ENCODE measurements at regions not wholly inside any gene's neighbourhood (a gene's known extent, or its start where the extent isn't known, plus 50 kb on each side); places are given as distances from the start of the nearest gene placed in this dataset.

DNA sequence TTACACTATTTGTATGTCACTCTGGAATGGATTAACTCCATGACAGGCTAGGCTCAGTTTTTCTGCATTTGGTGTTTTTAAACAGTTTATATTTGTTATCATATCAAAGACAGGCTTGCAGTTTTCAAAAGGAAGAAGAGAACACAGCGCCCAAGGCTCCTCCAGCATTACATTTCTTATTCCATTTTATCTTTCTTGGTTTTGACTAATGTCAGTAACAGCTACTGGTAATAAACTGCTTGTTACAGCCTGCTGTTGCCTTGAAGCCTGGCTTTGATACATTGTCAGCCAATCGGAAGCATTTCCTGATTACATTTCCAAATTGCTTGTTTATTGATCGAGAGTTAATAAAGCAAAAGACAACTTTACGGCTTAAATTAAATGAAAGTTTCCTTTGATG lies 166.0 kb upstream of the MDFIC start:
- DNase-seq (ENCODE audit: low read depth in 4 of 4, low spot score in 2 of 4) = no peak

DNA sequence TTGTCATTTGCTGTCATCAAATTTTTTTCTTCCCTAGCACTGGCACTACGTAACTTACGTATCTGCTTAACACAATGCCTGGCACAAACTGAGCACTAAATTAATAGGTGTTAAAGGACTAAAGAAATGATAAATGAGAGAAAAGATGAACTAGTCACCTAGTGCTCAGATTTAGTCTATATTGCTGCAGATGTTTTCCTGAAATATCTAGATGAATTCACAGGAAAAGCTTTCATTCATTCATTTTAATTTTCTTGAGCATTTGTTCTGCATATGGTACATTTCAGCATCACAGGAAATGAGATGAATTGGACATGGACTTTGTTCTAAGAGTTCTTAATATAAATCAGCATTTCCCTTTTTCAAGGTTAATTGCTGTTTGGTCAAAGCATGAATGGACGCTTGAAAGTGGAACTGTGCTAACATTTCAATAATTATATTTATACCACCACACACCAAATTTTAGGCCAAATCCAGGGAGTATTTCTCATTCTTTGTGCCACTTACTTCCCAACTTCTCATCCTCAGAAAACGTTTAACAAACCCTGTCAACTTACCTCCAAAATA lies 163.2 kb upstream of the MDFIC start:
- DNase-seq (ENCODE audit: low read depth in 4 of 4, low spot score in 2 of 4) = no peak

DNA sequence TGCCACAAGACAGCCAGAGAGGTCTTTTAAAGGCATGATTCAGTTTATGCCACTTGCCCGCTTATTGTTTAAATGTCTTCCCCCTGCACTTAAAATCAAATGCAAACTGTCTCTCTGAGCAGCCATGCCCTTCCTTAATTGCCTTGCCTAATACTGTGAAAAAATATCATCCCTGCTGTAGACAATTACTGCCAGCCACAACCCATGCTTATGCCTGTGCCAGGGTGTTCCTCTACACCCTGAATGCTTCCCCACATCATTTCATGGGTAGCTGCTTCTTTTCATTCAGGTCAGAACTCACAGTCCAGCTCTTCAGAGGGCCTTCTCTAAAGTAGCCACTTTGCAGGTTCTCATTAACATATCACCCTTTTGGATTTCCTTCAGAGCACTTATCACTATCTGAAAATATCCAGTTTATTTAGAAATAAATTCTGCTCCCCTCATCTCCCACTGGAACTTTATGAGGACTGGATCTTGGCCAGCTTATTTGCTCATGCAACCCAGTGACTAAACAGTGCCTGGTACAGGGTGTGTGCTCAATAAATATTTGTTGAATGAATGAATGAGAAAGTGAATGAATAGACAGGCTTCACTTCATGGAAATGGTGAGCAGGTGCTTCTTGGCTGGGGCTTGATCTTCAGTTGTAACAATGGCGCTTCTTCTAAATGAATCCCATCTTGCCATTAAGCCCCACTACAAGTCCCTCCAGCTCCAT lies 162.4 kb upstream of the MDFIC start:
- DNase-seq (ENCODE audit: low read depth in 4 of 4, low spot score in 2 of 4) = no peak

DNA sequence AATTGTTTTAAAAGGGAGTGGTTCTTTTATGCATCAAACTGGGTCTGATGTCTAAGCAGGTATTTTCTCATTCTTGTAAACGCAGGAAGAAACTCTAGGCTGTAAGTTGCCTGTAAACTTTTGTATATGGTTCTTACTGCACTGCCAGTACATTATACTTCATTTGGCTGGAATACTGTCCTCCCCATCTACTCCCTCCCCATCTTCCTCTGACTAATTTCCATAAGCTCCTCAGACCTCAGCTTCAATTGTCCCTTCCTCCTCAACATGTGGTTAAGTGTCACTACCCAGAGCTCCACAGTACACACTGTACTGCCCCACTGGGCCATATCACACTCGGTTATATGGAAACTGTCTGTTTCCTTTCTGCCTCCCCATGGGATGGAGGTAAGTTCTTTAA lies 161.4 kb upstream of the MDFIC start:
- DNase-seq (ENCODE audit: low read depth in 4 of 4, low spot score in 2 of 4) = no peak

DNA sequence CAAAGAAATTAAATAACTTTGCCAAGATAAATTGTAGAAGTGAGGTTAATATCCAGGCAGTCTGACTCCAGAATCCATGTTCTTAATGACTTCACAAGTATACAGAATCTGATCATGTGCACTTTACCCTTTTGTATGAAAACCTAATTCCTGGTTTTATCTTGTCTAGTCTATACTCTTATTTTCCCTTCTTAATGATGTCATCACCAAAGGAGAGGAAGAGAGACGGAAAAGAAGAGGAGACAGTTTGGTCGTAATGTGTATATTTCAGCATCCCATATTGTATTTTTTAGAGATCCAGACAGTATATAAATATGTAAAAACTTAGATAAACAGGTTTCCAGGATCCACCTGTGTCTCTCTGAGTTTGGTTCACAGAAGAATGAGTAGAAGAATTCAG lies 159.9 kb upstream of the MDFIC start:
- DNase-seq (ENCODE audit: low read depth in 4 of 4, low spot score in 2 of 4) = no peak

DNA sequence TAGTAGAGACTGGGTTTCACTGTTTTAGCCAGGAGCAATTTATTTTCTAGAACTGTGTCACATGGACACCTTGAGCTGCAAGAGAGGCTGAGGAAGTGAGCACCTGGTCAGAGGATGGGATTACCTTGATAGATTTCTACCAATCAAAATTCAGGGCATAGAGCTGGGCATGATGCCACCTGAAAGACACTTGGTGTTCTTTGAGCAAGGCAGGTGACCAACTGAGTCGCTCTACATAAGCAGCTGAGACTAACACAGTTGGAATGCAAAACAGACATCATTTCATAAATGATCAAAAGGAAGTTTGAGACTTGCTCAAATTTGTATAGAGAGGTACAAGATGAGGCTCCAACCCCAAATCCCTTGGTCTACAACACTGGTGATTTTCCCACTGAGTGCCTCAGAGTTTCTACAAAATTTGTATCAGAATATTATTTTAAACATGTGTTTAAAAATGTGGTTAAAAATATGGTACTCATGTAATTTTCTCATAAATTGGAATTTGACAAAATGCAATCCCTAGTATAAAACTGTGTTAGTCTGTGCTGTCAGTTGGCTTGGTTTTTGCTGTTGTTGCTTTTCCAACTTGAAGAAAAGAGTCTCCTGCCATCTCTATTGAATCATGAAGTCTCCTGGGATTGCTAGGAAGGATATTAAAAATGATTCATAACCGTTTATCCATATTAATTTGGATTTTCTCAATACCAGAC lies 156.4 kb upstream of the MDFIC start:
- no peak for DNase-seq (ENCODE audit: low read depth in 4 of 4, low spot score in 2 of 4)

DNA sequence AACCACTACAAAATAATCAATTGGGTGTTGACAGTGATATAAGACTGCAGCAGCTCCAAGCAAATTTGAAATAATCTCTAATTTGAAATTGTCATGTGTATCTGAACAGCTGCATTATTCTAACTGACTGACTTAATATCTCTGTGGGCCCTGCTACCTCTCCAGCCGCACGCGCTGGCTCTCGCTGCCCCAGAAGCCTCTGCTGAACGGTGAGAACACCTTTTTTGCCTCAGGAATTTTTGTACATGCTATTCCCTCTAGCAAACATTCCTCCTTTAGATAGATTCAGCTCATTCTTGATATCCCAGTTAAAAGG lies 155.9 kb upstream of the MDFIC start:
- no peak for DNase-seq (ENCODE audit: low read depth in 4 of 4, low spot score in 2 of 4)

DNA sequence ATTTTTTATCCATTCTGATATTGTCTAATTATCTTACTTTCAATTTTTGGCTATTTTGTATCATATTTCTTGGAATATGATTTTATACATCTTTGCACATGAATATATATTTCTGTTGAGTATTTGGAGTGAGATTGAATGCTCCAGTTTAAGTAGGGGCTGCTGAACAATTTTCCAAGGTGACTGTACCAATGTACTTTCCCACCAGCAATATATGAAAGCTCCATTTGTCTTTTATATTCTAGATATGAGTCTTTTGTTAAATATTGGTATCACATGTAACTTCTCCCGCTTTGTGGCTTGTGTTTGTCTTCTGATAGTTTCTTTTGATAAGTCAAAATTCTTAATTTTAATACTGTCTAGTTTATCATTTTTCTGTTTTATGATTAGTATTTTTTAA lies 144.6 kb upstream of the MDFIC start:
- no peak for DNase-seq (ENCODE audit: low read depth in 4 of 4, low spot score in 2 of 4)

DNA sequence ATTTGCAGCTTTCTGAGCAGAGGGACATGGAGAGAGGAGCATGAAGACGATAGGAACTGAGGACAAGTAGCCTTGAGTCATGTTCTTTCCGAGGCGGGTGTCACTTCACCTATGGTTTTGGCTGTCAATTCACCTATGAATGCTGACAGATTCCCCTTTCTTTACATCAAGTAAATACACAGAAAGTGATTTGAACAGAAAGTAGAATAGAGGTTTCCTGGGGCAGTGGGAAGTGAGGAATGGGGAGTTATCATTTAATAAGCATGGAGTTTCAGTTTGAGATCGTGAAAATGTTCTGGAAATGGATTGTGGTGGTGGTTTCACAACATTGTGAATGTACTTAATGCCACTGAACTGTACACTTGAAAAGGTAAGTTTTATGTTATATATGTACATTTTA lies 138.4 kb upstream of the MDFIC start:
- no peak for DNase-seq (ENCODE audit: low read depth in 4 of 4, low spot score in 2 of 4)

DNA sequence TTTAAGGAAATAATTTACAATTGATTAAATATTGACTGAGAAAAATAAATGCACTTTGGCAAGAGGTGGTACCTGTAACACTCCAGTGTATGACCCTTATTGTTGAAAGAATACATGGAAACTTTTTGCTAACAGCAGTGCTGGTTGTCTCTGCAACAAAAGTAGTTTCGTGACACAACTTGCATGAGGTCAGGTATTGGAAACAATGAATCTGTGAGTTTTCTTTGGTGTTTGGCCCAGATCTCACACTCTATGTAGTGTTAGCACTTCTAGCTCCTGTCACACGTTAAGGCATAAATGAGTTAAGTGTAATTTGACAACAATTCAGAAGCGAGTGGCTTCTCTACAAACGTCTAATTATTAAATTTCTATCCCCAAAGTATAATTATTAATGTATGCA lies 137.7 kb upstream of the MDFIC start:
- no peak for DNase-seq (ENCODE audit: low read depth in 4 of 4, low spot score in 2 of 4)

DNA sequence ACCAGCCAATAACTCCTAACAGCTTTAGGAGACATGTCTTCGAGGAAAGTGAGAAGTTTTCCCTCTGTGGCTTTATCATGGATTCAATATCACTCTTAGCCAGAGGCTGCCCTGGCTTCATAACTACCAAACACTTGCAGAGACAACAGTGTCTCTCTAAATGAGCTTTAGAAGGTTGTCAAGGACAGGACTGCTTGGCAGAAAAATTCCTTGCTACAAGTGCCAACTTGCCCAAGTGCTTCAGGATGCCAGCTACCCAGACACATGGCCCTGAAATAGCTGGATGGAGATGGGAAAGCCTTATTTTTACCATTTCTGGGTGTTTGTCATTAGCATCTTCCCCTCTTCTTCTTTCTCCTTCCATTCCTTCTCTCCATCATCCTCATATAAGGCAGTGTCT lies 137.1 kb upstream of the MDFIC start:
- no peak for DNase-seq (ENCODE audit: low read depth in 4 of 4, low spot score in 2 of 4)

DNA sequence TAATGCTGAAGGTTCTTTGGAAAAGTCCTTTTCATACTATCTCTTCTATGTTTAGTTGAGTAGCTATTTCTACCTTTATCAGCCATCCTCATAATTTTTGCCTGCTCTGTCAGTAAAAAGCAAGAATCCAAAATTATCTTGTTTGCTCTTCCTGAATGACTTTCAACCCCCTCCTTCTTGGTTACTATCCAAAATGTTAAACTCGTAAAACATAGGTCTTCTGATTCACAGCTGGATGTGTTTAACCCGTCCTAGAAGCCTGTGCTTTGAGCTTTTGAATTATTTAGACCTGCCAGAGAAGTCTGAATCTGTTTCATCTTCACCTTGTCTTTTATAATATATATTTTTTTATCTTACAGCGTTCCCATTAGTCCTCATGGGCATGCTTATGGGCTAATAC lies 136.4 kb upstream of the MDFIC start:
- no peak for DNase-seq (ENCODE audit: low read depth in 4 of 4, low spot score in 2 of 4)

DNA sequence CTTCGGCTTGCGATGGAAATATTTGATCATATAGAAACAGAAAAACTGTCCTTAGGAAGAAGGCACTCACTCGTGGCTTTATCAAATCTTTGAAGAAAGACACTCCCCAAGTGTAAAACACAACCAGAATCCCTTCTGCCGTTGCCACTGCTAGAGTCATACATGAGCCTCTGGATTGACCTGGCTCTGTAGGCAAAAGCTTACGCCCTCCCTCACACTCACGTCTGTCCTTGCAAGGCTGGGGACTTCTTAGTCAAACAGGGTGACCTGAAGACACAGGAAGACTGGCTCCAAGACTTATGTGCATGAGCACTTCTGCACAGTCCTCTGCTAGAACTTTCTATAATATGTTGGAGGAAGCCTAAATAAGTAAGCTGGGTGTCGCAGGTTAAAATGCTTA lies 135.4 kb upstream of the MDFIC start:
- no peak for DNase-seq (ENCODE audit: low read depth in 4 of 4, low spot score in 2 of 4)

DNA sequence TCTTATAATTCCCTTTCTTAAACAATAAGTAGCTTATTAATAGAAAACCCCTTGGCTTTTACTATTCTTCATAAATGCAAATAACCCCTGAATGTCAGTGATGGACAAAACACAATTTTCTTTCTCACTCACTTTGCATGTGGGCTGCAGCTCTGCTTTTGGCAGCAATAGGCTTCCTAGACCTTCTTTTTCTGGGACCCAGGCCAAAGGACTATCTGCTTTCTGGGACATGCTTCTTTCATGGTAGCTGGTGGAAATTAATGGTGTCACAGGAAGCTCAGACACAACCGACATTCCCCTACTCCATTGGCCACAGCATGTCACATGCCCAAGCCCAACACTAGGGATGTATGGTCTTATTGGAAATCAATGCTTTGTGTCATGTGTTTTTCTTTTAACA lies 134.3 kb upstream of the MDFIC start:
- DNase-seq (ENCODE audit: low read depth in 4 of 4, low spot score in 2 of 4) = no peak

DNA sequence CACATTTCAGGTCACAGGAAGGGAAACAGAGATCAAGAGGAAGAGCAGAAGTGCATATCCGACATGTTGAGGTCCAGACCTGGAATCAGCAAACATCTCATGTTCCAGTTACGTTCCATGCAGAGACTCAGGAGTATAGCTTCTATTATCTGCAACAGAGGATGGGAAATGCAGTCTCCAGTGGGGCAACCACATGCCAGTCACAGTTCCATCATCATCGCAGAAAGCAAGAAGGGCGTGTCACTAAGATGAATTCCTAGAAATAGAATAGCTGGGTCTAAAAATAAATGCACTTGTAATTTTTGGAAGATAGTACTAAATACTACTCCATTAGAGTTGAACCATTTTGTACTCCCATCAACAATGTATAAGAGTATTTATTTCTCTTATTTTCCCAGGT lies 133.2 kb upstream of the MDFIC start:
- DNase-seq (ENCODE audit: low read depth in 4 of 4, low spot score in 2 of 4) = no peak

DNA sequence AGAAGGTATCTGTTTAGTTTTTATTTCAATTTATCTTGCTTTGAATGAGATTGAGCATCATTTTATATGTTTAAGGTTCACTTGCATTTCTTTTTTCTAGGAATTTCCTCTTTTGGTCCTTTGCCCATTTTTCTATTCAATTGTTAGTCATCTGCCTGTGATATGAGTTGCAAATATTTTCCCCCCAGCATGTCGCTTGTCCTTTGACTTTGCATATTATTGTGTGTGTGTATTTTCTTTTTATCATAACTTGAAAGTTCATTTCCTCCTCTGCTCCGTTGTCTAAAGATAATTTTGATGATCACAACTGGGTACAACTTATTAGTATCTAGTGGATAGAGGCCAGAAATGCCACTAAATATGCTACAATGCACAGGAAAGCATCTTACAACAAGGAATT lies 132.7 kb upstream of the MDFIC start:
- no peak for DNase-seq (ENCODE audit: low read depth in 4 of 4, low spot score in 2 of 4)

DNA sequence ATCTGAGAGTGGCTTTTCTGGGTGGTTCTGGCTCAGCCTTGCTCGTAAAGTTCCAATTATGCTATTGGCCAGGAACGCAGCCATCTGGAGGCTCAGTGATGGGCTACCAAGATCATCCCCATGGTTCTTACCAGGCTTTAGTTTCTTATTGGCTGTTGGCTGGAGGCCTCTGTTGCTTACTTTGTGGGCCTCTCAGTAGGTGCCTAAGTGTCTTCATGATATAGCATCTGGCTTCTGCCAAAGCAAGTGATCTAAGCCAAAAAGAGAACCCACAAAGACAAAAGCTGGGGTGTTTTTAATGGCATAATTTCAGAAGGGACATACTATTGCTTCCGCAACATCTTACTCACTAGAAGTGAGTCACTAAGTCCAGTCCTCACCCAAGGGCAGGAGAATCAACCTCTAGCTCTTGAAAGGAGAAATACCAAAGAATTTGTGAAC lies 132.0 kb upstream of the MDFIC start:
- no peak for DNase-seq (ENCODE audit: low read depth in 4 of 4, low spot score in 2 of 4)

DNA sequence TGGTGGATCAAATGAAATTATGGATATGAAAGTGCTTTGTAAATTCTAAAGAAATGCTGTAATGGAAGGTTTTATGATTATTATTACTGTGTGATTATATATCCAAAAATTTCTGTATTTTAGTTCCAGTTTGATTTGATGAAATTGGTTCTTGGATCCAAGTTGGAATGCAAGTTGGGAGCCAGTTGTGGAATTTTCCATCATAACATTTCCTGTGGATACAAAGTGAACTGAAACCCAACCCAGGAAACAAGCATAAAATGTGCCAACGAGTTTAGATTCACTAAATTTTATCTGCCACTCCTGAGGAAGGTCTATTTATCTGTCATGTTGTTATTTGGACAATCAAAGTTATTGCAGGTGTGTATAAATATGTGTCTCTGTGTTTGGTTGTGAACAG lies 131.4 kb upstream of the MDFIC start:
- DNase-seq (ENCODE audit: low read depth in 4 of 4, low spot score in 2 of 4) = no peak

DNA sequence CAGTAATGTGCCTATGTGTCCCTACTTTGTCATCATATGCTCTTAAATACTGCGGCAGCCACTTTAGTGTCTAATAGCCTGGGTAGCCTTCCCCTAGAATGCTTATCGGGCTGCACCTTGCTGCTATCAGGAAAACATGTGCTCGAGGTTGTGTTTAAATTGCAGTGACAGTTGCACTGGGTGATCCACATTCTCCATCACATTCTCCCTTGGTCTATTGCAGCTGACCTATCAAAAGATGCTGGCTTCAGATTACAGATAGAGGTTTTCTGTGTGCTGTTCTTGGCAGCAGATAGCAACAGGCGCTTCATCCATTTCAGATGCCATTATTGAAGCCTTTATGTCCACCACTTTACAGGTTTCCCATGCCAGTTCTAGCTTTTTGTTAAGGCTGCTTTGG lies 130.1 kb upstream of the MDFIC start:
- DNase-seq (ENCODE audit: low read depth in 4 of 4, low spot score in 2 of 4) = no peak

DNA sequence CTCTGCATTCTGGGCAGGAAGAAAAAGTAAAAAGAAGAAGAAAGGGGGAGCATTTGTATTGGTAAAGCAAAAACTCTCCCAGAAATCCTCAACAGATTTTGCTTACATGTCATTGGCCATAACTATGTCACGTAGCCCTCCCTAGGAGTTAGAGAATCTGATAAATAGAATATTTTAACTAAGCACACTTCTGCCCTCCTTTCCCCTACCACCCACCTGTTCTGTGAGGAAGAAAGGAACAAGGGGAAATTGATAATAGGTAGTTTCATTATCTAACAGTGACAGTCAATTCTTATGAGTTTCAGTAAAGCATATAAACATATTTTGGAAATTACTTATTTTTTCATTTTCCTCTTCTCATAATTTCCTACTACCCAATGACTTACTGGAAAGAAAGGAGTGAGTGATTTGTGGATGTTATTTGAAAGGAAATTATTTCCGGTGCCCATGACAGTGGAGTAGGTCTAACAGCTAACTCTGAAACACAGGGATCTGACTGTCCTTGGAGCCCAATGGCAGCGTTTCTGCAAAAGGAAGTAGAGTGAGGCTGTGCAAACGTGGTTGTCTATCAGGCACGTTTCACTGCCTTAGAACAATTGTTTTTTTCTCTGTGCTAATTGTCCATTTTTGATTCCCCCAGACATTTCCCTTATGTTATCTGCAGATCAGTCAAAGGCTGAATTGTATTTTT lies 128.6 kb upstream of the MDFIC start:
- DNase-seq (ENCODE audit: low read depth in 4 of 4, low spot score in 2 of 4) = no peak

DNA sequence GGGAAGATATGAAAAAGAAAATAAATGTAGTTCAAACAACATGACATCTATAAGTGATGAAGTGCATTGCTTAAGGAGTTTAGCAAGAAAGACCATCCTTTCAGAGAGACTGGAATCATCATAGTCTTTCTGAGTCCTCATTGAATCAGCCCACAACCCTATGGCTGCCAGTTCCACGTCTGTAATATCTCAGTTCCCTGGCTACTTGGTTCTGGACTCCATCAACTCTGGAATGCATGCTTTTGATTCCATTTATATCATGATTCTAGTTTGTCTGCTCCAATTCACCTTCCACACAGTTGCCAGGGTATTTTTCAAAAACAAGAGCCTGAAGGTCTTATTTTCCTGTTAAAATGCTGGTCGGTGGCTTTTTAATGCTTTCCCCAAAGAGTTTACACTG lies 126.4 kb upstream of the MDFIC start:
- DNase-seq (ENCODE audit: low read depth in 4 of 4, low spot score in 2 of 4) = no peak

DNA sequence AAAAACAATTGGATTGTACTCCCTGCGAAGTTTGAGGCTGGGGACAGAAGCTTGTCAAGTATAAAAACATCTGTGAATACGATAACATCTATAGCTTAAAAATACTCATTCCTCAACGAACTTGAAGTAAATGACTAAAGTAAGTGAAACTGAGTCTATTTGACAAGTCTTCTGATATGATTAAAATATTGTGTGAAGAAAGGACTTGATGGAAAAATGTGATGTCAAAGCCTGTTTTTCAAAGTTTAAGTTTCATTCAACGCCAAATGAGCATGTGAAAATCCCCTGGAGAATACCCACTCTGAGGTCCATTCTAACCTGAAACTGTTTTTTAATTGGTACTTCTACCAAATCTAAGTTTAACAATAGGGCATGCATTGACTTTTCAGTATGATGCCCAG lies 122.3 kb upstream of the MDFIC start:
- DNase-seq (ENCODE audit: low read depth in 4 of 4, low spot score in 2 of 4) = no peak

All from left renal cortex interstitium (tissue), 4 donors.